SJCRH30 (cell line): ENCODE measurements at regions not wholly inside any gene's neighbourhood (a gene's known extent, or its start where the extent isn't known, plus 50 kb on each side); places are given as distances from the start of the nearest gene placed in this dataset.

ENCODE experiments used
- DNase-seq, 2 experiments: peaks; one replicate each; pipeline ENCODE4 v3.0.0-alpha.2; 2015 to 2020
- H3K27ac ChIP-seq: fragments of 250-450 bp; sonication (Bioruptor Pico); 2 replicates; pipeline ENCODE4 v1.5.1; 2020; ENCODE audit warnings: mild to moderate bottlenecking, moderate library complexity
- H3K27me3 ChIP-seq: fragments of 250-450 bp; sonication (Bioruptor Pico); 2 replicates; pipeline ENCODE4 v1.5.1; 2020; ENCODE audit warnings: mild to moderate bottlenecking, moderate library complexity
- H3K36me3 ChIP-seq: fragments of 250-450 bp; sonication (Bioruptor Pico); 2 replicates; pipeline ENCODE4 v1.5.1; 2020; ENCODE audit warnings: mild to moderate bottlenecking, moderate library complexity
- H3K4me1 ChIP-seq: fragments of 250-450 bp; sonication (Bioruptor Pico); 2 replicates; pipeline ENCODE4 v1.5.1; 2020; ENCODE audit warnings: mild to moderate bottlenecking, moderate library complexity
- H3K4me3 ChIP-seq: fragments of 250-450 bp; sonication (Bioruptor Pico); 2 replicates; pipeline ENCODE4 v1.5.1; 2020; ENCODE audit warnings: mild to moderate bottlenecking, moderate library complexity
- H3K9me3 ChIP-seq: fragments of 250-450 bp; sonication (Bioruptor Pico); replicated peaks from 2 replicates; pipeline ENCODE4 v1.5.1; 2020; ENCODE audit warnings: mild to moderate bottlenecking, moderate library complexity

DNA sequence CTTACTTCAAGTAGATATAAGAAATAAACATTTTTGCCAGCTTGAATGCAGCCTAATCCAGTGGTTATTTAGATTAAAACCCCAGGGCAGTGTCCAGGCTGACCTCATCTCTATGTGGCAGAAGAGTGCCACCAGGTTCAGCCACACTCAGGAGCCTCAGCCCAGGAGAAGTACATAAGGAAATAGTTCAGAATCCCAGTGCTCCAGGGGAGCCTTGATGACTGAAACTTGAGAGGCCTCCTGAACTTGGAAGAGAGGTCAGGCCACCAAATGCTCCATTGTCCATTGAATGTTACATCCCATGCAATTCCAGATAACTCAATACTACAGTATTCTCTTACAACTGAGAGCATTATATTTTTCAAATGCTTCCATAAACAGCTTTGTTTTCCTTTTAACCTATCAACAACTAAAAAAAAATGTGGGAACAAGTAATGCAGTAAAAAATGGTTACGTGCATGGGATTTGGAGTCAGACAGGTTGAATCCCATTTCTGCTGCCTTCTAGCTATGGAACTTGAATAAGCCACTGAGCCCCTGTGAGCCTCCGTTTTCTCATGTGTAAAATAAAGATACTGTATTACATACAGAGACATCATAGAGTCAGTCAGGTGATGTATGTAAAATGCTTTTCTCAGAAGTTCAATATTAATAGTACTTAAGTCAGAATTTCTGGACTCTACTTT, 248.0 kb downstream of the PLPP3 start:
- Histone ChIP-seq H3K4me3 (no peak overlapping the region), H3K27me3 (no peaks in the 10 kb centered on the region), H3K9me3 (no peaks in the 10 kb centered on the region), H3K36me3 (no peaks in the 10 kb centered on the region), H3K27ac (no peak overlapping the region), H3K4me1 (no peaks in the 10 kb centered on the region)
- DNase-seq: peak in 1 of 2 experiments; percentile 6

DNA sequence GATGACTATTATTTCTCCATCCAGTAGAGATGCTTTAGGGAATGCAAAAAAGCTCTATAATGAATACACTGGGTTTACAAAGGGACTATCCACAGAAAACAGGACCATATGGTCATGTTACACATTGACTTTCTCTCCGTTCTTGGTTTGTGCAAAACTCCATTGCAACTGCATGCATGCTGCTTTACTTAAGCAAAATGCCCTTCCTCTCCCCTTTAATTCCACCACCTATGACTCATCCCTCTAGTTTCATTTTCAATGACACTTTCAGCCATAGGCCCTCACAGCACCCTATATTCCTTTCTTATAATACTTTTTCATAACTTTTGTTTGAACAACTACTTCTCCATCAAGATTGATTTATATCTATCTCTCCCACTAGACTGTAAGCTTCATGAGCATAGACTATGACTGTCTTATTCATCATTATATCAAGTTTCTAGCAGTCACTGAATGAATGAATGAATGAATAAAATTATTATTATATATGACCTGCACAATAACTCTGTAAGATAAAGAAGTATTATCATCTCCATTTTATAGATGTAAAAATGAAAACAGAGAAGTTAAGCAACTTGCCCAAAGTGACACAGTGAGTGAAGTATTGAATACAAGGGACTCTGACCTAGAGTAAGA, 248.9 kb downstream of the PLPP3 start:
- Histone ChIP-seq H3K4me3 (no peak overlapping the region), H3K27ac (no peak overlapping the region), H3K27me3 (no peaks in the 10 kb centered on the region), H3K9me3 (no peaks in the 10 kb centered on the region), H3K4me1 (no peaks in the 10 kb centered on the region), H3K36me3 (no peaks in the 10 kb centered on the region)
- DNase-seq: no peak

DNA sequence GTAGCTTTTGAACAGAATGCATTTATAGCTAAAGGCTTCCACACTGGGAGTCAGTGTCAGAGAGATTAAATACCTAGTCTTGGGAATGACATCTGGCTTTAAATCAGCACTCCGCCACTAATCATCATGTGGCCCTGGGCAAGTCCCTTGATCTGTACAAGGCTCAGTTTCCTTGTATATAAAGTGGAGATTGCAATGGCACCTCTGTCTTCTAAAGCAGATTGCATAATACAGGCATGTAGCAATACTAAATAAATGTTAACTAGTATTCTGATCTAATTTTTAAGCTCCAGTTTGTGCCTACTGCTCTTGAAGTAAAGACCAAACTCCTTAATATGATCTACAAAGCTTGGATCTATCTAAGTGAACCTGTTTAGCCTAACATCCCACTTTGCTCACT, 249.4 kb downstream of the PLPP3 start:
- no peak for DNase-seq

DNA sequence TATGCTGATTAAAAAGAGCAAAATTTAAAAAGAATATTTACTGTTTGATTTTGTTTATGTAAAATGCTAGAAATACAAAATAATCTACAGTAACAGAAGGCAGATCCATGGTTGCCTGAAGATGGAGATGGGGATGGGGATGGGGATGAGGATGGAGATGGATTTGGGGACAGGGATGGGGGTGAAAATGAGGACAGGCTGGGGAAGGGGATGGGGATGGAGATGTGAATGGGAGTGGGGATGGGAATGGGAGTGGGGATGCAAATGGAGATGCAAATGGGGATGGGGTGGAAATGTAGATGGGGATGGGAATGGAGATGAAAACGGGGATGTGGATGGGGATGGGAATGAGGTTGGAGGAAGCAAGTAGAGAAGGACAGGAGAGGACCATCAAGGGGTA, 252.2 kb downstream of the PLPP3 start:
- Histone ChIP-seq H3K4me3 (no peak overlapping the region), H3K27ac (no peak overlapping the region), H3K36me3 (no peaks in the 10 kb centered on the region), H3K4me1 (no peaks in the 10 kb centered on the region), H3K27me3 (no peaks in the 10 kb centered on the region; the same call in 1 of the 2 replicates), H3K9me3 (no peaks in the 10 kb centered on the region)
- DNase-seq: no peak

More for the DNA sequence above, 249.4 kb downstream of the PLPP3 start:
- Histone ChIP-seq H3K4me1 (no peaks in the 10 kb centered on the region), H3K4me3 (no peak overlapping the region), H3K36me3 (no peaks in the 10 kb centered on the region), H3K27ac (no peak overlapping the region), H3K27me3 (no peaks in the 10 kb centered on the region), H3K9me3 (no peaks in the 10 kb centered on the region)

DNA sequence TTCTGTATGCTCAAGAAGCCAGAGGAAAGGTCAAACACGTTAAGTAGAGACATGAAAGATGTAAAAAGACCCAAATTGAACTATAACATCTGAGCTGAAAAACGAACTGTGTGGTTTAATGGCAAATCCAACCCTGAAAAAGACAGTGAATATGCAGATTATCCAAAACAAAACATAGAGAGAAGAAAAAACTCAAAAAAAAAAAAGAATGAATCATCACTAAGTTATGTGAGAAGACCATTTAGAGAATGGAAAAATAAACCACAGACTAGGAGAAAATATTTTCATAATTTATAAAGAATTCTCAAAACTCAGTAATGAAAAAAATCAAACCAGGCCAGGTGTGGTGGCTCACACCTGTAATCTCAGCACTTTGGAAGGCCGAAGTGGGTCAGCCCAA, 253.3 kb downstream of the PLPP3 start:
- H3K27ac ChIP-seq: no peak overlapping the region

DNA sequence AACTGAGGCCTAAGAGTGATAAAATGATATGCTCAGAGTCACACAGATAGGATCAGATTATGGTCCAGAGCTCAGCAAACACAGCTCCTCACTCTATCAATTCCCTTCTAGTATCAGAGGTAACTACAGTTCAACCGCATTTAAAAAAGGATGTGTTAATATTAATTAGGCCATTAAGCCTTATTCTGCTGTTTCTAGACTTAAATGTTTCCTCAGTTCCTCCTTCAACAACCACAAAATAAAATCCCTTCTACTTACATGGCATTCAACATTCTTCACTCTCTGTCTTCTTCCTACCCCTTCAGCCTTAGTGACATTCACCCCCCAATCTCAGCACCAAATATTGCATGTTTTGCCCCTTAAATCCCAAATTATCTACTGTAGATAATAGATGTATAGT, 254.9 kb downstream of the PLPP3 start:
- no peak for DNase-seq
- Histone ChIP-seq H3K27me3 (no peaks in the 10 kb centered on the region; the same call in none of the 2 replicates), H3K9me3 (no peaks in the 10 kb centered on the region), H3K4me3 (no peak overlapping the region), H3K4me1 (no peaks in the 10 kb centered on the region), H3K27ac (no peak overlapping the region), H3K36me3 (no peaks in the 10 kb centered on the region)

More for the DNA sequence above, 253.3 kb downstream of the PLPP3 start:
- no peak for DNase-seq
- Histone ChIP-seq H3K9me3 (no peaks in the 10 kb centered on the region), H3K4me1 (no peaks in the 10 kb centered on the region), H3K27me3 (no peaks in the 10 kb centered on the region; the same call in 1 of the 2 replicates), H3K36me3 (no peaks in the 10 kb centered on the region), H3K4me3 (no peak overlapping the region)

DNA sequence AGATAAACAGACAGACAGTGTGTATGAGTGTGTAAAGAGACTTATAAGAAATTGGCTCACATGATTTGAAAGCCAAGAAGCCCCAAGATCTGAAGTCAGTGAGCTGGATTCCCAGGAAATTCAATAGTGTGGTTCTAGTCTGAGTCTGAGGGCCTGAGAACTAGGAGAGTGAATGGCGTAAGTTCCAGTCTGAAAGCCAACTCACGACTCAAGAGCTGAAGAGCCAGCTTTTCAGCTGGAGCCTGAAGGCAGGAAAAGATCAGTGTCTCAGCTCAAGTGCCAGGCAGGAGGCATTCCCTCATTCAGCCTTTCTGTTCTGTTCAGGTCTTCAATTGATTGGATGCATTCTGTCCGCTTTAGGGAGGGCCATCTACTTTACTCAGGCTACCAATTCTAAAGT, 257.2 kb downstream of the PLPP3 start:
- no peaks in the 10 kb centered on the region for H3K4me1 ChIP-seq
- H3K4me3 ChIP-seq: no peak overlapping the region
- no peak for DNase-seq
- H3K27ac ChIP-seq: no peak overlapping the region
- no peaks in the 10 kb centered on the region for H3K36me3 ChIP-seq
- H3K27me3 ChIP-seq: peaks cover 7% of the 10 kb centered on the region
- H3K9me3 ChIP-seq: no peaks in the 10 kb centered on the region

DNA sequence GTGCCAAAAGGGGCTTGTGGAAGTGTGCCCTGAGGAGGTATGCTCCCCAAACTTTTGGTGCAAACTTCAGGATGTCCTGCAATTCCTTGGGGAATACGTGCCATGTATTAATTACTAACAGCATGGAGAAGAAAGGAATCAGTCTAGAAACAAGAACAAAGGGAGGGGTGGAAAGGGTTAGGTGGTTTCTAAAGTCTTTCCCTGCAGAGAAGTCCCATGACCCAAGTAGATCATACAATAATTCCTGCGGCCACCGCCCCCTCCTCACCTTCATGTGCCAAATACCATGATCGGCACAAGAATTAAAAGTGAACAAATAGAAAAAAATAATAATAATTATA, 258.2 kb downstream of the PLPP3 start:
- no peaks in the 10 kb centered on the region for H3K36me3 ChIP-seq
- H3K27me3 ChIP-seq: peaks cover 7% of the 10 kb centered on the region
- no peak overlapping the region for H3K4me3 ChIP-seq
- H3K27ac ChIP-seq: no peak overlapping the region
- H3K9me3 ChIP-seq: no peaks in the 10 kb centered on the region
- DNase-seq: no peak
- no peaks in the 10 kb centered on the region for H3K4me1 ChIP-seq

DNA sequence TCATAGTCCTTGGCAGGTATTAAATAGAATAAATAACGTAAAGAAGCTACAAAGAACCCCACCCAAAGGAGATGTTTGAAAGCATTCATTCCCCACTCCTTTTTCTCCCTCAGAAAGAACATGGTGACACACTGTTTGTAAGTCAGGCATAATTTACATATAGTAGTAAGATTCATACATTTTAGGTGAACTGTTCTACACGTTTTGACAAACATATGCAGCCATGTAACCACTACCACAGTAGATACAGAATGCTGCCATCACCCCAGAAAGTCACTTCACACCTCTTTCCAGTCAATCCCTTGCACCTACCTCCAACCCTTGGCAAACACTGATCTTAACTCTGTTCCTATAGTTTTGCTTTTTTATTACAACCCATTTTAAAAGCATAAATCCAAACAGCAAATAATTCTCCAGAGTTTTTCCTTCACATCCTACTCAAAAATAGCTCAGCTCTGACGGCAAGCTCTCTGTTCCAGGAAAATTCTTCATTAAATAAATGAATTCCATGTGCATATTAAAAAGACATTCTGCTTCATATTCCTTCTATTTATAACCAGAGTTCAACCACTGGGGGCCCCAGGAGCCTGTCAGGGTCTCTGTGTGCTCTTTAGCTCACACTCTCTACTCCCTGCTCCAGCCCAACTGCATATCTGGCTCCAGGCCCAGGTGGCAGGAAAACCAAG, 258.8 kb downstream of the PLPP3 start:
- no peaks in the 10 kb centered on the region for H3K4me1 ChIP-seq
- no peak overlapping the region for H3K27ac ChIP-seq
- DNase-seq: no peak
- H3K27me3 ChIP-seq: peaks cover 7% of the 10 kb centered on the region
- H3K4me3 ChIP-seq: no peak overlapping the region
- no peaks in the 10 kb centered on the region for H3K9me3 ChIP-seq
- H3K36me3 ChIP-seq: no peaks in the 10 kb centered on the region

DNA sequence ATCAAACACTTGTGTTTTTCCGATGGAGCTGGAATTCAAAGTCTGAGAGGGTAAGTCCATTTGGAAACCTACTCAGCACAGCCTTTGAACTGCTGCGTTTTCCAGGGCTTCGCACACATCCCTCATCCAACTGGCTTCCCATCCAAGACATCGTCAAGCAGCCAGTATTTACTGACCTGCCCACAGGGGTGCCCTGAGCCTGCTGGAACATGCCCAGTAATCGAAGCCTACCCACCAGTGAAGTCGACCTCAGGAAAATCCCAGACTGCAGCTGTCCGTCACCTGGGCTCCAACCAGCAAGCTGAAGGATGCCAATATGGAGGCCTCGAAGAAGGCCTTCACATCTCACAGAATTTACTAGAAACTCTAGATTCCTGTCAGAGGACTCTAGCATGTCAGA, 261.6 kb downstream of the PLPP3 start:
- no peaks in the 10 kb centered on the region for H3K9me3 ChIP-seq
- H3K4me3 ChIP-seq: no peak overlapping the region
- no peak for DNase-seq
- H3K4me1 ChIP-seq: no peaks in the 10 kb centered on the region
- no peaks in the 10 kb centered on the region for H3K36me3 ChIP-seq
- H3K27ac ChIP-seq: no peak overlapping the region
- H3K27me3 ChIP-seq: peaks cover 7% of the 10 kb centered on the region; the same call in 1 of the 2 replicates

DNA sequence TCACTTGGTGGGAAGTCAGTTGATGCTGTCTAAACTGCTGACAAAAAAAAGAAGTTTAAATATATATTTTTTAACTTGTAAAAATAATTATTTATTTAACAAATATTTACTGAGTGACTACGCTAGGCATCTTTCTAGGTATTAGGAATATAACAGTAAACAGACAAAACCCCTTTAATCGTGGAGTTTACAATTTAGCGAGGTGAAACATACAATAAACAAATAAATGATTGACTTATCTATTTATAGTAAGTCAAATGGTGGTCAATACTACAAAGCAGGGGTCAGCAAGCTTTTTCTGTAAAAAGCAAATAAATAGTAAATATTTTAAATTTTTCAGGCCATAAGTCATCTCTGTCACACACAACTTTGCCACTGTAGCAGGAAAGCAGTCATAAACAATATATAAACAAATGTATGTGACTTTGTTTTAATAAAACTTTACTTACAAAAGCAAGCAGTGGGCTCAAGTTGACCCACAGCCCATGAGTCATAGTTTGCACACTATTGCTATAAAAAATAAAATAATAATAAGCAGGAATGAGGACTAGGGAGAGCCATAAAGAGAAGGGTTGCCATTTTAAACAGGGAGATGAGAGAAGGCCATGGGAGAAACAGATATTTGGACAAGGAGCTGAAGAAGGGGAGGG, 263.9 kb downstream of the PLPP3 start:
- Histone ChIP-seq H3K27me3 (peaks cover 7% of the 10 kb centered on the region; the same call in 1 of the 2 replicates), H3K36me3 (no peaks in the 10 kb centered on the region), H3K27ac (no peak overlapping the region), H3K9me3 (no peaks in the 10 kb centered on the region), H3K4me3 (no peak overlapping the region), H3K4me1 (no peaks in the 10 kb centered on the region)
- no peak for DNase-seq

DNA sequence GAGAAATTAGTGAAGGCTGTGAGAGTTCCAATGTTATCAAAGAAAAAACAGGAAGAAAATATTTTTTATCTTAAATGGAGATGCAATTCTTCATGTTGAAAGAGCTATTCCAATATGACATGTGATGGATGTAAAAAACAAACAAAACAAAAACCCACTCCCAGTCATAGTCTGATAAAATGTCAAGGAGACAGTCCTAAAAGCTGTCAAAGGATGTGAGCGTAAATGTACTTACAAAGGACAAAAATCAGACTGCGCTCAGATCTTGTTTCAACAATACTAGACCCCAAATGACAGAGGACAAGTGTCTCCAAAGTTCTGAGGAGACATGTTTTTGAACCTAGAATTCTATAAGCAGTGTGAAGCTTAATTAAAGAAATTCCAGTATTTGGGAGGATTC, 265.8 kb downstream of the PLPP3 start:
- no peaks in the 10 kb centered on the region for H3K9me3 ChIP-seq
- H3K36me3 ChIP-seq: no peaks in the 10 kb centered on the region
- no peak overlapping the region for H3K27ac ChIP-seq
- H3K4me1 ChIP-seq: no peaks in the 10 kb centered on the region
- H3K4me3 ChIP-seq: no peak overlapping the region
- DNase-seq: no peak
- peaks cover 1% of the 10 kb centered on the region; the same call in 1 of the 2 replicates for H3K27me3 ChIP-seq

DNA sequence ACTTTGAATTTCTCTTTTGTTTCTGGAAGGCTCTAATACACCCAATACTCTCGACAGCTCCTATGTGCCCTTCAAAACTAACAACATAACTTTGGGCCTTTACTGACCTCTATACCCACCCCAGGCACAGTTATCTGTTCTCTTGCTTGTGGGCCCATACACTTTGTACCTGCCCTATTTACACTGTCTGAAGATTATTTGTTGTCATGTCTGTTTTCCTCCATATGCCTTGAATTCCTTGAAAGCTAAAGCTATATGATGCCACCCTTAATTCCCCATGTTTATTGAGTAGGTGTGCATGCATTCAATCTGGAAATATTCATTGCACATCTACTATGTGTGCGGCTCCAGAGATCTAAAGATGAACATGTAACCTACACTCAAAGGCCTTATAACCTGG, 267.6 kb downstream of the PLPP3 start:
- no peaks in the 10 kb centered on the region for H3K27me3 ChIP-seq
- H3K27ac ChIP-seq: no peak overlapping the region
- H3K36me3 ChIP-seq: no peaks in the 10 kb centered on the region
- no peak for DNase-seq
- no peaks in the 10 kb centered on the region for H3K9me3 ChIP-seq
- H3K4me1 ChIP-seq: no peaks in the 10 kb centered on the region
- no peak overlapping the region for H3K4me3 ChIP-seq

DNA sequence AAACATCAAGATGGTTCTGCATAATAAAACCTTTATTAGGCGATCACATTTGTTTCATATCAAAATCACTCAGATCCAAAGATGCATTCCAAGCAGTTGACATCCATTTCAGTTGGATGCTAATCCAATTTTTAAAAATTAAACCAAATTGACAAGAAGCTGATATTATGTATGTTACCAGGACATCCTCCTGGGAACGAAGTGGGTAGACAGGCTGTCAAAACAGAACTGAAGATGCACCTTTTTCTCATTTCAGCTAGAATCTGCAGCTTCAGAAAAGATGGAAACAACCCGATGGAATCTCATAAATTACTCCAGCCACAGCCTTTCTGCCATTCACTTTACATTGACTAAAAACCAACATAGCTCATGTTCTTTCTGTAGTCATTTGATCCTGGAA, 268.4 kb downstream of the PLPP3 start:
- Histone ChIP-seq H3K27ac (no peak overlapping the region), H3K4me1 (no peaks in the 10 kb centered on the region), H3K36me3 (no peaks in the 10 kb centered on the region), H3K9me3 (no peaks in the 10 kb centered on the region), H3K27me3 (no peaks in the 10 kb centered on the region), H3K4me3 (no peak overlapping the region)
- no peak for DNase-seq

DNA sequence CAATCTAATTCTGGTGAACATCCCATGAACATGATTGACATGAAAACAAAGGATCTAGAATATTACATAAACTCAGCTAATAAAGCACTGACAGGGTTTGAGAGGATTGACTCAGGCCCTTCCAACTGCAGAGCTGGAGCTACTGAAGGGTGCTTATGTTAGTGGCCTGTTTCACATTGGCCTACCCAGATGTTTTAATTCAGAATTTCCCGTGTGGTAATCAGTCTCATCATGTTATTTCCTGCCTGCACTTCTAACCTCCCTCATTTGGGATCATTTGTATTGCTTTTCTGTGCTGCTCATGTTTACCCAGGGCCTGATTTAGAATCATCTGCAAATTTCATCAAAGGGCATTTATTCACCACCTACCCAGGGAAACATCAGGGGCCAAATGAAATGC, 270.3 kb downstream of the PLPP3 start:
- no peak for DNase-seq
- Histone ChIP-seq H3K4me3 (no peak overlapping the region), H3K4me1 (no peaks in the 10 kb centered on the region)

More for the DNA sequence above, 270.3 kb downstream of the PLPP3 start:
- H3K9me3 ChIP-seq: no peaks in the 10 kb centered on the region
- H3K27me3 ChIP-seq: no peaks in the 10 kb centered on the region
- no peak overlapping the region for H3K27ac ChIP-seq
- H3K36me3 ChIP-seq: no peaks in the 10 kb centered on the region
